ENCODE measurements at regions not wholly inside any gene's neighbourhood (a gene's known extent, or its start where the extent isn't known, plus 50 kb on each side); places are given as distances from the start of the nearest gene placed in this dataset.

DNA sequence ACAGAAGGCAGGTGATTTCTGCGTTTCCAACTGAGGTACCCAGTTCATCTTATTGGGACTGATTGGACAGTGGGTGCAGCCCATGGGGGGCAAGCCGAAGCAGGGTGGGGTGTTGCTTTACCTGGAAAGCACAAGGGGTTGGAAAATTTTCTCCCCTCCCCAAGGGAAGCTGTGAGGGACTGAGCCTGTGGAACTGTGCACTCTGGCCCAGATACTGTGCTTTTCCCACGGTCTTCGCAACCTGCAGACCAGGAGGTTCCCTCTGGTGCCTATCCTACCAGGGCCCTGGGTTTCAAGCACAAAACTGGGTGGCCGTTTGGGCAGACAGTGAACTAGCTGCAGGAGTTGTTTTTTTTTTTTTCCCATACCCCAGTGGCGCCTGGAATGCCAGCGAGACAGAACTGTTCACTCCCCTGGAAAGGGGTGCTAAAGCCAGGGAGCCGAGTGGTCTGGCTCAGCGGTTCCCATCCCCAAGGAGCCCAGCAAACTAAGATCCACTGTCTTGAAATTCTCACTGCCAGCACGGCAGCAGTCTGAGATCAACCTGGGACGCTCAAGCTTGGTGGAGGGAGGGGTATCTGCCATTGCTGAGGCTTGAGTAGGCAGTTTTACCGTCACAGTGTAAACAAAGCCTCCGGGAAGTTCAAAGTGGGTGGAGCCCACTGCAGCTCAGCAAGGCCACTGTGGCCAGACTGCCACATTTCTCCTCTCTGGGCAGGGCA lies 97.2 kb downstream of the JRKL start:
- TF ChIP-seq, protein P1, sequence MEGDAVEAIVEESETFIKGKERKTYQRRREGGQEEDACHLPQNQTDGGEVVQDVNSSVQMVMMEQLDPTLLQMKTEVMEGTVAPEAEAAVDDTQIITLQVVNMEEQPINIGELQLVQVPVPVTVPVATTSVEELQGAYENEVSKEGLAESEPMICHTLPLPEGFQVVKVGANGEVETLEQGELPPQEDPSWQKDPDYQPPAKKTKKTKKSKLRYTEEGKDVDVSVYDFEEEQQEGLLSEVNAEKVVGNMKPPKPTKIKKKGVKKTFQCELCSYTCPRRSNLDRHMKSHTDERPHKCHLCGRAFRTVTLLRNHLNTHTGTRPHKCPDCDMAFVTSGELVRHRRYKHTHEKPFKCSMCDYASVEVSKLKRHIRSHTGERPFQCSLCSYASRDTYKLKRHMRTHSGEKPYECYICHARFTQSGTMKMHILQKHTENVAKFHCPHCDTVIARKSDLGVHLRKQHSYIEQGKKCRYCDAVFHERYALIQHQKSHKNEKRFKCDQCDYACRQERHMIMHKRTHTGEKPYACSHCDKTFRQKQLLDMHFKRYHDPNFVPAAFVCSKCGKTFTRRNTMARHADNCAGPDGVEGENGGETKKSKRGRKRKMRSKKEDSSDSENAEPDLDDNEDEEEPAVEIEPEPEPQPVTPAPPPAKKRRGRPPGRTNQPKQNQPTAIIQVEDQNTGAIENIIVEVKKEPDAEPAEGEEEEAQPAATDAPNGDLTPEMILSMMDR (IDR thresholded peaks at IDR 0.05 in 4 of 5, conservative IDR thresholded peaks at IDR 0.05 in 1 of 5) = no peak
- no peak for TF ChIP-seq POLR2A (IDR thresholded peaks at IDR 0.05)

All from gastrocnemius medialis (tissue), 4 donors.